Nephron progenitor cell (in vitro differentiated cells): ENCODE measurements at regions not wholly inside any gene's neighbourhood (a gene's known extent, or its start where the extent isn't known, plus 50 kb on each side); places are given as distances from the start of the nearest gene placed in this dataset.

ENCODE experiments used
- DNase-seq: peaks from one replicate; pipeline ENCODE4 v3.0.0; 2021
- H3K27ac Mint-ChIP-seq: 2 replicates; pipeline ENCODE4 v1.8.0; 2021; ENCODE audit warnings: mild to moderate bottlenecking, moderate library complexity, mixed read lengths
- H3K27me3 Mint-ChIP-seq: 2 replicates; pipeline ENCODE4 v1.8.0; 2021; ENCODE audit warnings: mild to moderate bottlenecking, low read depth, mixed read lengths; ENCODE audit not compliant: poor library complexity
- H3K36me3 Mint-ChIP-seq: 2 replicates; pipeline ENCODE4 v1.8.0; 2021; ENCODE audit warnings: low read depth, mixed read lengths
- H3K4me1 Mint-ChIP-seq: 2 replicates; pipeline ENCODE4 v1.8.0; 2021; ENCODE audit warnings: mixed read lengths
- H3K4me3 Mint-ChIP-seq: 2 replicates; pipeline ENCODE4 v1.8.0; 2021; ENCODE audit warnings: mild to moderate bottlenecking, moderate library complexity, mixed read lengths
- H3K9me3 Mint-ChIP-seq: 2 replicates; pipeline ENCODE4 v1.8.0; 2021; ENCODE audit warnings: mild to moderate bottlenecking, moderate library complexity, mixed read lengths
- CTCF ChIP-seq: fragments of 200-600 bp; sonication (generic); IDR thresholded peaks from 2 replicates; pipeline ENCODE4 v1.5.0; 2021; ENCODE audit warnings: antibody characterized with exemption

- no peak overlapping the region for H3K27ac Mint-ChIP-seq
- H3K4me3 Mint-ChIP-seq = no peak overlapping the region
- H3K4me1 Mint-ChIP-seq = peaks cover 36% of the 10 kb centered on the region
- H3K27me3 Mint-ChIP-seq = peaks cover 2% of the 10 kb centered on the region
- no peaks in the 10 kb centered on the region for H3K9me3 Mint-ChIP-seq
- no peaks in the 10 kb centered on the region for H3K36me3 Mint-ChIP-seq
- no peak for DNase-seq
- no peak for TF ChIP-seq CTCF
These were observed 225.7 kb upstream of the DMRT1 start for GRCh38 chr9:615756-616155.

- no peak for DNase-seq
- peaks cover 42% of the 10 kb centered on the region for H3K4me1 Mint-ChIP-seq
- no peak overlapping the region for H3K4me3 Mint-ChIP-seq
- H3K27me3 Mint-ChIP-seq = peaks cover 2% of the 10 kb centered on the region
- no peak for TF ChIP-seq CTCF
- no peaks in the 10 kb centered on the region for H3K9me3 Mint-ChIP-seq
- peaks cover 4% of the 10 kb centered on the region for H3K36me3 Mint-ChIP-seq
- no peak overlapping the region for H3K27ac Mint-ChIP-seq
These were observed 224.8 kb upstream of the DMRT1 start for GRCh38 chr9:616694-617093.

- H3K27ac Mint-ChIP-seq = peak overlapping the region; percentile 83
- H3K9me3 Mint-ChIP-seq = no peaks in the 10 kb centered on the region
- peaks cover 48% of the 10 kb centered on the region for H3K4me1 Mint-ChIP-seq
- H3K27me3 Mint-ChIP-seq = peaks cover 2% of the 10 kb centered on the region
- DNase-seq = no peak
- H3K4me3 Mint-ChIP-seq = no peak overlapping the region
- peaks cover 6% of the 10 kb centered on the region for H3K36me3 Mint-ChIP-seq
- TF ChIP-seq CTCF = no peak
These were observed 223.9 kb upstream of the DMRT1 start for GRCh38 chr9:617445-618085.

GRCh38 chr9:618478-618877, 223.0 kb upstream of the DMRT1 start:
- H3K36me3 Mint-ChIP-seq = peaks cover 6% of the 10 kb centered on the region
- H3K27ac Mint-ChIP-seq = peak overlapping the region; percentile 83
- peaks cover 48% of the 10 kb centered on the region for H3K4me1 Mint-ChIP-seq
- no peak overlapping the region for H3K4me3 Mint-ChIP-seq
- peaks cover 2% of the 10 kb centered on the region for H3K27me3 Mint-ChIP-seq
- no peaks in the 10 kb centered on the region for H3K9me3 Mint-ChIP-seq
- no peak for DNase-seq
- TF ChIP-seq CTCF = no peak

GRCh38 chr9:621201-621855, 220.2 kb upstream of the DMRT1 start:
- Mint-ChIP-seq H3K27ac (peak overlapping the region; percentile 44), H3K27me3 (peaks cover 5% of the 10 kb centered on the region), H3K9me3 (no peaks in the 10 kb centered on the region), H3K4me1 (peaks cover 59% of the 10 kb centered on the region), H3K4me3 (no peak overlapping the region), H3K36me3 (peaks cover 6% of the 10 kb centered on the region)
- TF ChIP-seq CTCF = no peak
- DNase-seq = no peak
